Stomach (tissue), 4 donors: ENCODE measurements at regions not wholly inside any gene's neighbourhood (a gene's known extent, or its start where the extent isn't known, plus 50 kb on each side); places are given as distances from the start of the nearest gene placed in this dataset.

Source experiments
- CTCF ChIP-seq, 7 experiments: fragments of 450-650 bp in 4 of 7; fragments of 200-600 bp in 3 of 7; sonication (generic) in 3 of 7; IDR thresholded peaks; one replicate each; pipeline ENCODE4 v1.5.1; 2016 to 2019; ENCODE audit warnings: antibody characterized with exemption in 7 of 7, control low read depth in 2 of 7, mild to moderate bottlenecking in 1 of 7
- EP300 ChIP-seq: sonication (generic); formaldehyde crosslinking; IDR thresholded peaks from one replicate; pipeline ENCODE4 v1.6.1; 2017; ENCODE audit warnings: antibody characterized with exemption
- POLR2A ChIP-seq, 4 donors: fragments of 450-650 bp; IDR thresholded peaks; one replicate each; pipeline ENCODE4 v1.6.1; 2016; ENCODE audit warnings: antibody characterized with exemption in 4 of 4, control low read depth in 2 of 4, mild to moderate bottlenecking in 1 of 4, moderate library complexity in 1 of 4
- POLR2AphosphoS5 ChIP-seq, 3 donors: sonication (generic); formaldehyde crosslinking; IDR thresholded peaks; one replicate each; pipeline ENCODE4 v1.6.1; 2016; ENCODE audit warnings: antibody characterized with exemption in 3 of 3

GRCh38 chr1:228905701-228906101 lies 170.4 kb downstream of the RHOU start:
- TF ChIP-seq POLR2A (IDR thresholded peaks at IDR 0.05) (no peak), CTCF (IDR thresholded peaks at IDR 0.05) (no peak), EP300 (no peak), POLR2AphosphoS5 (IDR thresholded peaks at IDR 0.05) (no peak)
